CD4-positive, CD25-positive, alpha-beta regulatory T cell (primary cell): ENCODE measurements at regions not wholly inside any gene's neighbourhood (a gene's known extent, or its start where the extent isn't known, plus 50 kb on each side); places are given as distances from the start of the nearest gene placed in this dataset.

Experiments
- ATAC-seq, 2 donors: fragments of 150-1000 bp; cut with Tn5 transposase; one replicate each; pipeline ENCODE4 v1.10.0; 2021; ENCODE audit warnings: low read depth in 2 of 2, moderate number of reproducible peaks in 2 of 2, moderate library complexity in 1 of 2
- DNase-seq, 3 donors: peaks; one replicate each; pipeline versions ENCODE4 v3.0.0 to v3.0.0-alpha.2; 2012 to 2022; ENCODE audit warnings: mixed read lengths in 1 of 3
- H3K27ac ChIP-seq: one replicate; pipeline ENCODE4 v1.7.0; 2013; ENCODE audit warnings: mild to moderate bottlenecking, low read length; ENCODE audit not compliant: insufficient read depth, poor library complexity, severe bottlenecking
- H3K27me3 ChIP-seq: one replicate; pipeline ENCODE4 v1.7.0; 2013; ENCODE audit warnings: low read length; ENCODE audit not compliant: control insufficient read depth, insufficient read depth
- H3K36me3 ChIP-seq: one replicate; pipeline ENCODE4 v1.7.0; 2013; ENCODE audit warnings: mild to moderate bottlenecking, low read length, moderate library complexity; ENCODE audit not compliant: control insufficient read depth, insufficient read depth
- H3K4me1 ChIP-seq: 2 replicates; pipeline ENCODE4 v1.7.0; 2013; ENCODE audit warnings: mild to moderate bottlenecking, low read length; ENCODE audit not compliant: insufficient read depth, control insufficient read depth, poor library complexity, severe bottlenecking
- H3K4me3 ChIP-seq: one replicate; pipeline ENCODE4 v1.7.0; 2013; ENCODE audit warnings: low read depth, mild to moderate bottlenecking, low read length, moderate library complexity
- H3K9me3 ChIP-seq, 2 experiments: 1 replicate in 1 of 2; 2 replicates in 1 of 2; pipeline ENCODE4 v1.7.0; 2013; ENCODE audit warnings: low read length in 2 of 2, mild to moderate bottlenecking in 1 of 2, moderate library complexity in 1 of 2; ENCODE audit not compliant: control insufficient read depth in 2 of 2
- H3K27ac Mint-ChIP-seq, 3 donors: one replicate each; pipeline ENCODE4 v1.8.0; 2020 to 2022; ENCODE audit warnings: mild to moderate bottlenecking in 3 of 3, mixed read lengths in 3 of 3, moderate library complexity in 2 of 3
- H3K27me3 Mint-ChIP-seq: one replicate; pipeline ENCODE4 v1.8.0; 2022; ENCODE audit warnings: mild to moderate bottlenecking, mixed read lengths
- H3K36me3 Mint-ChIP-seq: one replicate; pipeline ENCODE4 v1.8.0; 2020; ENCODE audit warnings: mixed read lengths
- H3K4me1 Mint-ChIP-seq, 4 donors: one replicate each; pipeline ENCODE4 v1.8.0; 2020 to 2022; ENCODE audit warnings: mixed read lengths in 4 of 4, mild to moderate bottlenecking in 1 of 4
- H3K4me3 Mint-ChIP-seq, 4 donors: one replicate each; pipeline ENCODE4 v1.8.0; 2020 to 2022; ENCODE audit warnings: mild to moderate bottlenecking in 4 of 4, mixed read lengths in 4 of 4, moderate library complexity in 3 of 4
- H3K9me3 Mint-ChIP-seq, 7 donors: one replicate each; pipeline ENCODE4 v1.8.0; 2020 to 2022; ENCODE audit warnings: mixed read lengths in 7 of 7, mild to moderate bottlenecking in 3 of 7, moderate library complexity in 2 of 7

DNA sequence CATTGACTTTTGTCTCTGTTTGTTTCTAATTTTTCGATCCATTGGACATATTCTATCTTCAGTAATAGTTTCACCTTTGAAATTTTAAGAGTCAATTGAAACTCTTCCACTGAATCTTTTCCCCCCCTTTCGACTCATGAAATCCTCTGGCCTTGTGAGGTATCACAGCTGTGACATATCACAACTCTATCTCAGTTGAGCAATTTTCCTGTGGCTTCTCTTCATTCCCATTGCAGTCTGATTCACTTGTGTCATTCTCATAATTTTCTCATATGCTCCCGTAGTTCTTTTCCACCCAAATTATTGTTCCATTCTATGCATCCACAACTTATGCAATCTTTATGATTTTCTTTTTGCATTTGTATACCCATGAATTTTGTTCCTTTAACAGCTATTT is 261.6 kb downstream of the DACT1 start:
- Mint-ChIP-seq H3K36me3 (no peaks in the 10 kb centered on the region), H3K4me3 (no peak overlapping the region), H3K27me3 (no peaks in the 10 kb centered on the region), H3K4me1 (no peaks in the 10 kb centered on the region), H3K27ac (no peak overlapping the region), H3K9me3 (peaks cover 0 to 7% (median 0%) of the 10 kb centered on the region in 7 donors)
- no peaks in the 10 kb centered on the region for H3K36me3 ChIP-seq
- no peak overlapping the region for H3K4me3 ChIP-seq
- H3K4me1 ChIP-seq: no peaks in the 10 kb centered on the region
- DNase-seq (no peak), ATAC-seq (no peak)
- H3K9me3 ChIP-seq: no peaks in the 10 kb centered on the region
- no peak overlapping the region for H3K27ac ChIP-seq
- H3K27me3 ChIP-seq: no peaks in the 10 kb centered on the region

DNA sequence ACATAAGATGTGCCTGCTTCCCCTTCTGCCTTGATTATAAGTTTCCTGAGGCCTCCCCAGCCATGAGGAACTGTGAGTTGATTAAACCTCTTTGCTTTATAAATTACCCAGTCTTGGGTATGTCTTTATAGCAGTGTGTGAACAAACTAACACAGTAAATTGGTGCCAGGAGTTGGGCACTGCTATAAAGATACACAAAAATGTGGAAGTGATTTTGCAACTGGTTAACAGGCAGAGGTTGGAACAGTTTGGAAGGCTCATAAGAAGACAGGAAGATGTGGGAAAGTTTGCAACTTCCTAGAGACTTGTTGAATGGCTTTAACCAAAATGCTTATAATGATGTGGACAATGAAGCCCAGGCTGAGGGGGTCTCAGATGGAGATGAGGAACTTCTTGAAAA is 264.1 kb downstream of the DACT1 start:
- no peaks in the 10 kb centered on the region for H3K4me1 Mint-ChIP-seq
- H3K4me3 Mint-ChIP-seq: no peak overlapping the region
- no peak overlapping the region for H3K4me3 ChIP-seq
- H3K27me3 Mint-ChIP-seq: no peaks in the 10 kb centered on the region
- H3K4me1 ChIP-seq: no peaks in the 10 kb centered on the region
- DNase-seq (no peak), ATAC-seq (no peak)
- H3K36me3 ChIP-seq: no peaks in the 10 kb centered on the region
- H3K9me3 ChIP-seq: no peaks in the 10 kb centered on the region
- peak overlapping the region in 1 of 3 donors; percentile 33 for H3K27ac Mint-ChIP-seq
- no peaks in the 10 kb centered on the region for H3K36me3 Mint-ChIP-seq
- H3K27ac ChIP-seq: no peak overlapping the region
- peaks cover 0 to 7% (median 0%) of the 10 kb centered on the region in 7 donors for H3K9me3 Mint-ChIP-seq
- no peaks in the 10 kb centered on the region for H3K27me3 ChIP-seq

DNA sequence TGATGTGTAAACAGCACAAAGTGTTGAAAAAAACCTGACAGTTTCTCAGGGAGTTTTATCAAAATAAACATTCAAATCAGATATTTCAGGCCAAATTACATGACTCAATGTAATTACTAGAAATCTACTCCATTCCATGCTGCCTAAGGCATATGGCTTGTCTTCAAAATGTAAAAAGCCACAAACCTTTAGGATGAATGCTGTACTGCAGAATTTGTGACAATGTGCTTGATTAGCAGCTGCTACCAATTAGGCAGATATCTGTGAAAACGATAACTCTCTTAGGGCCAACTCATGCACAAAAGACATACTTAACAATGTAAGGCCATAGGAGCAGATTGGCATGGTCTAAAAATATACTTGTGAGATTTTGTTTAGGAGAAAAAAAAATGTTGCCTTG is 267.0 kb downstream of the DACT1 start:
- H3K4me3 ChIP-seq: no peak overlapping the region
- no peaks in the 10 kb centered on the region for H3K4me1 ChIP-seq
- no peak overlapping the region for H3K27ac ChIP-seq
- no peak overlapping the region for H3K27ac Mint-ChIP-seq
- H3K27me3 ChIP-seq: no peaks in the 10 kb centered on the region
- peaks cover 0 to 7% (median 2%) of the 10 kb centered on the region in 7 donors for H3K9me3 Mint-ChIP-seq
- no peaks in the 10 kb centered on the region for H3K4me1 Mint-ChIP-seq
- ATAC-seq (no peak), DNase-seq (no peak)
- H3K27me3 Mint-ChIP-seq: no peaks in the 10 kb centered on the region
- H3K36me3 Mint-ChIP-seq: no peaks in the 10 kb centered on the region
- H3K36me3 ChIP-seq: no peaks in the 10 kb centered on the region
- no peaks in the 10 kb centered on the region for H3K9me3 ChIP-seq
- H3K4me3 Mint-ChIP-seq: no peak overlapping the region

DNA sequence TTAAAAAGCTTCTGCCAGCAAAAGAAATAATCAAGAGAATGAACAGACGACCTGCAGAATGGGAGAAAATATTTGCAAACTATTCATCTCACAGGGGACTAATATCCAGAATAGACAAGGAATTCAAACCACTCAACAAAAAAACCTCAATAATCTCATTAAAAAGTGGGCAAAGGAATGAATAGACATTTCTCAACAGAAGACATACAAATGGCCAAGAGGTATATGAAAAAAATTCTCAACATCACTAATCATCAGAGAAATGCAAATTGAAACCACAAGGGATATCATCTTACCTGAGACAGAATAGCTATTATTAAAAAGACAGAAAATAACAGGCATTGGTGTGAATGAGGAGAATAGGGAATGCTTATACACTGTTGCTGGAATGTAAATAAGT is 270.0 kb downstream of the DACT1 start:
- Histone ChIP-seq H3K4me1 (no peaks in the 10 kb centered on the region), H3K36me3 (no peaks in the 10 kb centered on the region), H3K27ac (no peak overlapping the region), H3K4me3 (no peak overlapping the region), H3K9me3 (no peaks in the 10 kb centered on the region), H3K27me3 (no peaks in the 10 kb centered on the region)
- no peak overlapping the region for H3K4me3 Mint-ChIP-seq
- H3K9me3 Mint-ChIP-seq: peaks cover 0 to 3% (median 1%) of the 10 kb centered on the region in 7 donors
- H3K27me3 Mint-ChIP-seq: no peaks in the 10 kb centered on the region
- no peak for DNase-seq
- H3K27ac Mint-ChIP-seq: no peak overlapping the region
- H3K36me3 Mint-ChIP-seq: no peaks in the 10 kb centered on the region
- ATAC-seq: no peak
- no peaks in the 10 kb centered on the region for H3K4me1 Mint-ChIP-seq

DNA sequence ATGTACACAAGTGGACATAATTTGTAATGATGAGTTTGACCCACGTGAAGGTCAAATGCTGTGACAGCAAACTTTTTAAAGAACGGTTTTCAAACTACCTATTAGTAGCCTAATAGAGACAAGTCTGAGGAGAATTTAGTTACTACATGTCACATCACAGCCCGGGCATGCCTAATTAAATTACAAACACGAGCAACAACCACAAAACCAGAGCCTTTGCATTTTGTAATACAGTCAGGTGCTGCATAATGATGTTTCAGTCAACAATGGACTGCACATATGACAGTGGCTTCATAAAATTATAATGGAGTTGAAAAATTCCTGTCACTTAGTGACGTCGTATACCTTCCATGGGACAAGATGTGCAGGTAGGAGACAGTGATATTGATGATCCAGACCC is 274.5 kb downstream of the DACT1 start:
- H3K27me3 Mint-ChIP-seq: no peaks in the 10 kb centered on the region
- no peak overlapping the region for H3K4me3 Mint-ChIP-seq
- H3K9me3 Mint-ChIP-seq: peaks cover 0 to 3% (median 0%) of the 10 kb centered on the region in 7 donors
- H3K4me3 ChIP-seq: no peak overlapping the region
- H3K36me3 Mint-ChIP-seq: no peaks in the 10 kb centered on the region
- H3K4me1 Mint-ChIP-seq: no peaks in the 10 kb centered on the region
- no peaks in the 10 kb centered on the region for H3K9me3 ChIP-seq
- H3K27ac ChIP-seq: no peak overlapping the region
- DNase-seq: no peak
- peaks cover 3% of the 10 kb centered on the region for H3K27me3 ChIP-seq
- H3K27ac Mint-ChIP-seq: no peak overlapping the region
- H3K36me3 ChIP-seq: no peaks in the 10 kb centered on the region
- no peak for ATAC-seq
- H3K4me1 ChIP-seq: no peaks in the 10 kb centered on the region

DNA sequence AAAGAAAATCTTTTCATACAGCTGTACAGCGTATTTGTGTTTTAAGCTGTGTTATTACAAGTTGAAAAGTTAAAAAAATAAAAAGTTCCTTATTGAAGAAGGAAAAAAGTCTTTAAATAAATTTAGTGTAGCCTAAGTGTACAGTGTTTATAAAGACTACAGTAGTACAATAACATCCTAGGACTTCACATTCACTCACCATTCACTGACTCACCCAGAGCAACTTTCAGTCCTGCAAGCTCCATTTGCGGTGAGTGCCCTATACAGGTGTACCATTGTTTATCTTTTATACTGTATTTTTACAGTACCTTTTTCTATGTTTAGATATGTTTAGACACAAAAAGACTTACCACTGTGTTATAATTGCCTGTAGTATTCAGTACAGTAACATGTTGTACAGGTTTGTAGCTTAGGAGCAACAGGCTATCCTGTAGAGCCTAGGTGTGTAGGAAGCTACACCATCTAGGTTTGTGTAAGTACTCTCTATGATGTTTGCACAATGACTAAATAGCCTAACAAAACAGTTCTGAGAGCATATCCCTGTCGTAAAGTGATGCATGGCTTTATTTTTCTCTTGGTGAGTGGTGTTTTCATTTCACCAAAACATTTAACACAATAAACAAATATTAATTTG is 275.2 kb downstream of the DACT1 start:
- Mint-ChIP-seq H3K4me1 (no peaks in the 10 kb centered on the region), H3K9me3 (peaks cover 0 to 3% (median 0%) of the 10 kb centered on the region in 7 donors), H3K27ac (no peak overlapping the region), H3K36me3 (no peaks in the 10 kb centered on the region), H3K27me3 (no peaks in the 10 kb centered on the region), H3K4me3 (no peak overlapping the region)
- no peaks in the 10 kb centered on the region for H3K4me1 ChIP-seq
- H3K4me3 ChIP-seq: no peak overlapping the region
- no peak overlapping the region for H3K27ac ChIP-seq
- no peak for DNase-seq
- H3K9me3 ChIP-seq: no peaks in the 10 kb centered on the region
- H3K27me3 ChIP-seq: peaks cover 3% of the 10 kb centered on the region
- H3K36me3 ChIP-seq: no peaks in the 10 kb centered on the region
- no peak for ATAC-seq

DNA sequence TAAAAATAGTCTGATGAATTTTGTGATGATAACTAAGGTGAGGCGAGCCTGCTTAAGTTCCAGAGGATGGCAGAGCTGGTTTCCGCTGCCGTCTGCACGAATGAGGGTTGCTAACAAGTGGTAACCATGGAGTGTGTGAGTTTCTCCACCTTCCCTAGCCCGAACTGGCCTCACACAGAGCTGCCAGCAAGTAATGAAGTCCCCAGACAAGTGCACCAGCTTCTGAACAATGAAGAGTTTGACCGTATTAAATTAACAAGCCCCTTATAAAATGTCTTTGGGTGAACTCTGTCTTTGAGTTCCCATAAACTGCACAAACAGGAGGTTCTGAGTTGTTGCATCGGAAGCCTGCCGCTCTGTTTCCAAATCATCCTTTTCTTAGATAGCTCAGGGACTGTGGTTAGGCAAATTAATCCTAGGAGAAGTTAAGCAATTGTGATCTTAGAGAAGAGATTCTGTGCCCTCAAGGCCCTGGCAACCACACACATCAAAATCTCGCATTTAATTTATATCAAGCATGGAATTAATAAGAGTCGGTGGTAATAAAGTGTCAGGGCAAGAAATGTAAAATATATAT is 274.1 kb upstream of the DAAM1 start:
- DNase-seq (no peak), ATAC-seq (no peak)
- Mint-ChIP-seq H3K36me3 (no peaks in the 10 kb centered on the region), H3K4me1 (no peaks in the 10 kb centered on the region), H3K9me3 (peaks cover 0 to 3% (median 0%) of the 10 kb centered on the region in 7 donors), H3K4me3 (no peak overlapping the region), H3K27me3 (peaks cover 4% of the 10 kb centered on the region), H3K27ac (no peak overlapping the region)
- no peak overlapping the region for H3K27ac ChIP-seq
- H3K36me3 ChIP-seq: no peaks in the 10 kb centered on the region
- H3K9me3 ChIP-seq: no peaks in the 10 kb centered on the region
- no peak overlapping the region for H3K4me3 ChIP-seq
- no peaks in the 10 kb centered on the region for H3K4me1 ChIP-seq
- peaks cover 3% of the 10 kb centered on the region for H3K27me3 ChIP-seq

DNA sequence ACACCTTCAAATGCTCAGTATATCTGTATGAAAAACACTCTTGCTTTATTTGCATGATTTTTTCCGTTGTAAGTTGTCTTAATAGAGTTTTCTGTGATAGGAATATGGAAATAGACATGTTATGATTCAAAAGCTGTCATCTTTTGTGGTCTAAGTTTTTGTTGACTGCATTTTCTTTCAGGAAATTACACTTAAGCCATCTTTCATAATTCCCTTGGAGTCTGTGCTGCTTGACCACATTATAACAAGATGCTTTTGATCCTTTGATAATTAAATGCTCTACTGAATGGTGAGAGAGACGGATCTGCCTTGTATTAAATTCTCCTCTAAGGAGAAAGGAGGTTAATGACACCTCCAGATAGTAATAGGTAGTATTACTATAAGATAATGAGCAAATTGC is 272.8 kb upstream of the DAAM1 start:
- Histone ChIP-seq H3K36me3 (no peaks in the 10 kb centered on the region), H3K27me3 (peaks cover 3% of the 10 kb centered on the region), H3K27ac (no peak overlapping the region), H3K9me3 (no peaks in the 10 kb centered on the region), H3K4me3 (no peak overlapping the region), H3K4me1 (no peaks in the 10 kb centered on the region)
- Mint-ChIP-seq H3K27ac (no peak overlapping the region), H3K9me3 (peaks cover 0 to 3% (median 0%) of the 10 kb centered on the region in 7 donors), H3K36me3 (no peaks in the 10 kb centered on the region), H3K4me1 (no peaks in the 10 kb centered on the region), H3K4me3 (no peak overlapping the region), H3K27me3 (peaks cover 4% of the 10 kb centered on the region)
- ATAC-seq: no peak
- no peak for DNase-seq
